Thyroid gland (tissue), 4 donors: ENCODE measurements at regions not wholly inside any gene's neighbourhood (a gene's known extent, or its start where the extent isn't known, plus 50 kb on each side); places are given as distances from the start of the nearest gene placed in this dataset.
A peak's percentile ranks its signal among the peaks of the same experiment; 100 is the strongest.

Source experiments
- DNase-seq, 2 donors: peaks; one replicate each; pipeline ENCODE4 v3.0.0-alpha.2; 2019
- H3K27ac ChIP-seq, 3 donors: fragments of 200-600 bp; sonication (generic); 1 replicate in 2 of 3; 2 replicates in 1 of 3; pipeline ENCODE4 v1.5.1; 2016 to 2019; ENCODE audit warnings: mild to moderate bottlenecking in 1 of 3, moderate library complexity in 1 of 3
- H3K27me3 ChIP-seq: fragments of 200-600 bp; sonication (generic); one replicate; pipeline ENCODE4 v1.5.1; 2019
- H3K36me3 ChIP-seq, 2 donors: fragments of 200-600 bp; sonication (generic); one replicate each; pipeline ENCODE4 v1.5.1; 2016 to 2019
- H3K4me1 ChIP-seq, 2 donors: fragments of 200-600 bp; sonication (generic); one replicate each; pipeline ENCODE4 v1.5.1; 2017 to 2019
- H3K4me3 ChIP-seq, 3 donors: fragments of 200-600 bp; sonication (generic); replicated peaks in 1 of 3; 1 replicate in 2 of 3; 2 replicates in 1 of 3; pipeline ENCODE4 v1.5.1; 2016; ENCODE audit warnings: mild to moderate bottlenecking in 1 of 3
- H3K9me3 ChIP-seq: fragments of 200-600 bp; sonication (generic); one replicate; pipeline ENCODE4 v1.5.1; 2017
- CTCF ChIP-seq, 6 experiments: fragments of 200-600 bp in 3 of 6; fragments of 450-650 bp in 3 of 6; sonication (generic) in 3 of 6; IDR thresholded peaks; one replicate each; pipeline ENCODE4 v1.5.1; 2016 to 2019; ENCODE audit warnings: antibody characterized with exemption in 6 of 6, mild to moderate bottlenecking in 2 of 6, inconsistent platforms in 1 of 6, moderate library complexity in 1 of 6
- POLR2A ChIP-seq, 2 donors: fragments of 450-650 bp; IDR thresholded peaks; one replicate each; pipeline ENCODE4 v1.6.1; 2017; ENCODE audit warnings: antibody characterized with exemption in 2 of 2, mild to moderate bottlenecking in 2 of 2, moderate library complexity in 1 of 2
- WGBS, 2 donors: methylation state at CpG; one replicate each; pipeline ENCODE4 v1.1.5; 2017; 5-methylcytosine and 5-hydroxymethylcytosine counted together
- intact Hi-C: fragments of 100-400 bp; cut with DNase I; formaldehyde crosslinking; loops from one replicate; pipeline ENCODE4 v1.15.1; 2023

GRCh38 chr4:18937080-18937479 is 915.5 kb upstream of the LCORL start:
- Histone ChIP-seq H3K36me3 (no peaks in the 10 kb centered on the region), H3K4me3 (no peak overlapping the region), H3K27ac (no peak overlapping the region), H3K27me3 (no peaks in the 10 kb centered on the region), H3K9me3 (no peaks in the 10 kb centered on the region), H3K4me1 (no peaks in the 10 kb centered on the region)
- TF ChIP-seq POLR2A (IDR thresholded peaks at IDR 0.05) (no peak), CTCF (IDR thresholded peaks at IDR 0.05) (no peak)
- intact Hi-C loops = no loop called here
- no peak for DNase-seq
- 84 to 97% methylated on average over 4 of the region's 4 CpGs for WGBS, 2 donors

- no peaks in the 10 kb centered on the region for H3K27me3 ChIP-seq
- TF ChIP-seq CTCF (IDR thresholded peaks at IDR 0.05) (no peak), POLR2A (IDR thresholded peaks at IDR 0.05) (no peak)
- no peaks in the 10 kb centered on the region for H3K36me3 ChIP-seq
- peak; percentile 54 to 63 for DNase-seq
- no peaks in the 10 kb centered on the region for H3K9me3 ChIP-seq
- intact Hi-C loops = no loop called here
- H3K27ac ChIP-seq = no peak overlapping the region
- no peak overlapping the region for H3K4me3 ChIP-seq
- 49 to 64% methylated on average over 7 of the region's 7 CpGs for WGBS, 2 donors
- no peaks in the 10 kb centered on the region for H3K4me1 ChIP-seq
Observed at GRCh38 chr4:18935659-18936345, 914.2 kb upstream of the LCORL start.

- no peaks in the 10 kb centered on the region for H3K4me1 ChIP-seq
Observed at GRCh38 chr4:18934197-18934596, 912.6 kb upstream of the LCORL start.

GRCh38 chr4:18932730-18933339 is 911.3 kb upstream of the LCORL start:
- Histone ChIP-seq H3K9me3 (no peaks in the 10 kb centered on the region), H3K36me3 (no peaks in the 10 kb centered on the region), H3K4me1 (no peaks in the 10 kb centered on the region), H3K27me3 (no peaks in the 10 kb centered on the region), H3K4me3 (no peak overlapping the region), H3K27ac (no peak overlapping the region)
- intact Hi-C loops = no loop called here
- 80 to 97% methylated on average over 1 of the region's 1 CpG for WGBS, 2 donors
- DNase-seq = no peak
- TF ChIP-seq CTCF (IDR thresholded peaks at IDR 0.05) (no peak), POLR2A (IDR thresholded peaks at IDR 0.05) (no peak)

More at GRCh38 chr4:18934197-18934596, 912.6 kb upstream of the LCORL start:
- intact Hi-C loops = no loop called here
- Histone ChIP-seq H3K9me3 (no peaks in the 10 kb centered on the region), H3K4me3 (no peak overlapping the region), H3K27me3 (no peaks in the 10 kb centered on the region), H3K27ac (no peak overlapping the region), H3K36me3 (no peaks in the 10 kb centered on the region)
- TF ChIP-seq POLR2A (IDR thresholded peaks at IDR 0.05) (no peak), CTCF (IDR thresholded peaks at IDR 0.05) (no peak)
- WGBS, 2 donors = 63 to 69% methylated on average over 4 of the region's 4 CpGs
- DNase-seq = no peak

- no peak for DNase-seq
- Histone ChIP-seq H3K36me3 (no peaks in the 10 kb centered on the region), H3K4me3 (no peak overlapping the region), H3K27ac (no peak overlapping the region), H3K4me1 (no peaks in the 10 kb centered on the region), H3K9me3 (no peaks in the 10 kb centered on the region), H3K27me3 (no peaks in the 10 kb centered on the region)
- TF ChIP-seq POLR2A (IDR thresholded peaks at IDR 0.05) (no peak), CTCF (IDR thresholded peaks at IDR 0.05) (no peak)
- intact Hi-C loops = no loop called here
- WGBS, 2 donors = 90 to 92% methylated on average over 1 of the region's 1 CpG
Observed at GRCh38 chr4:18931643-18932377, 910.3 kb upstream of the LCORL start.
